WERI-Rb-1 (cell line): ENCODE measurements at regions not wholly inside any gene's neighbourhood (a gene's known extent, or its start where the extent isn't known, plus 50 kb on each side); places are given as distances from the start of the nearest gene placed in this dataset.

ENCODE experiments used
- DNase-seq: peaks from one replicate; pipeline ENCODE4 v3.0.0-alpha.2; 2020
- H3K27ac ChIP-seq: fragments of 250-450 bp; sonication (Bioruptor Pico); 2 replicates; pipeline ENCODE4 v1.5.1; 2020; ENCODE audit warnings: mild to moderate bottlenecking, moderate library complexity
- H3K27me3 ChIP-seq: fragments of 250-450 bp; sonication (Bioruptor Pico); 2 replicates; pipeline ENCODE4 v1.5.1; 2021; ENCODE audit warnings: mild to moderate bottlenecking, low read depth, moderate library complexity; ENCODE audit not compliant: insufficient read depth, severe bottlenecking
- H3K36me3 ChIP-seq: fragments of 250-450 bp; sonication (Bioruptor Pico); 2 replicates; pipeline ENCODE4 v1.5.1; 2020; ENCODE audit warnings: mild to moderate bottlenecking, moderate library complexity
- H3K4me3 ChIP-seq: 2 replicates; pipeline ENCODE4 v1.5.1; 2011; ENCODE audit warnings: low read depth, mild to moderate bottlenecking, control low read depth, low read length
- H3K9me3 ChIP-seq: fragments of 250-450 bp; sonication (Bioruptor Pico); 2 replicates; pipeline ENCODE4 v1.5.1; 2021; ENCODE audit warnings: mild to moderate bottlenecking, moderate library complexity; ENCODE audit not compliant: severe bottlenecking
- TF ChIP-seq, protein P1 (sequence below): IDR thresholded peaks from 2 replicates; pipeline ENCODE4 v1.5.1; 2011; ENCODE audit warnings: low read depth, mild to moderate bottlenecking, control low read depth, inconsistent platforms, low read length

DNA sequence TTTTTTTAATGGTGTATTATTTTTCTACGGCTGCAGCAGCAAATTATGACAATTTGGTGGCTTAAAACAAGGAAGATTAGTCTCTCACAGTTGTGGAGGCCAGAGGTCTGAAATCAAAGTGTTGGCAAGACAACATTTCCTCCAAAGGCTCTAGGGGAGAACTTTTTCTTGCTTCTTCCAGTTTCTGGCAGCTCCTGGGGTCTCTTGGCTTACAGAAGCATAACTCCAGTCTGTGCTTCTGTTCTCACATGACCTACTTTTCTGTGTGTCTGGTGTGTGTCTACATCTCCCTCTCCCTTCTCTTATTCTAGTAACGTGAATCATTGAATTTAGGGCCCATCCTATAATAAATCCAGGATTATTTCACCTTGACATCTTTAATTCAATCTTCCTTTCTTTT is 551.9 kb upstream of the LUZP2 start:
- H3K27me3 ChIP-seq: no peaks in the 10 kb centered on the region
- no peak overlapping the region for H3K4me3 ChIP-seq
- DNase-seq: no peak
- no peak overlapping the region for H3K27ac ChIP-seq
- no peaks in the 10 kb centered on the region for H3K36me3 ChIP-seq
- TF ChIP-seq, protein P1, sequence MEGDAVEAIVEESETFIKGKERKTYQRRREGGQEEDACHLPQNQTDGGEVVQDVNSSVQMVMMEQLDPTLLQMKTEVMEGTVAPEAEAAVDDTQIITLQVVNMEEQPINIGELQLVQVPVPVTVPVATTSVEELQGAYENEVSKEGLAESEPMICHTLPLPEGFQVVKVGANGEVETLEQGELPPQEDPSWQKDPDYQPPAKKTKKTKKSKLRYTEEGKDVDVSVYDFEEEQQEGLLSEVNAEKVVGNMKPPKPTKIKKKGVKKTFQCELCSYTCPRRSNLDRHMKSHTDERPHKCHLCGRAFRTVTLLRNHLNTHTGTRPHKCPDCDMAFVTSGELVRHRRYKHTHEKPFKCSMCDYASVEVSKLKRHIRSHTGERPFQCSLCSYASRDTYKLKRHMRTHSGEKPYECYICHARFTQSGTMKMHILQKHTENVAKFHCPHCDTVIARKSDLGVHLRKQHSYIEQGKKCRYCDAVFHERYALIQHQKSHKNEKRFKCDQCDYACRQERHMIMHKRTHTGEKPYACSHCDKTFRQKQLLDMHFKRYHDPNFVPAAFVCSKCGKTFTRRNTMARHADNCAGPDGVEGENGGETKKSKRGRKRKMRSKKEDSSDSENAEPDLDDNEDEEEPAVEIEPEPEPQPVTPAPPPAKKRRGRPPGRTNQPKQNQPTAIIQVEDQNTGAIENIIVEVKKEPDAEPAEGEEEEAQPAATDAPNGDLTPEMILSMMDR: no peak
- no peaks in the 10 kb centered on the region for H3K9me3 ChIP-seq

DNA sequence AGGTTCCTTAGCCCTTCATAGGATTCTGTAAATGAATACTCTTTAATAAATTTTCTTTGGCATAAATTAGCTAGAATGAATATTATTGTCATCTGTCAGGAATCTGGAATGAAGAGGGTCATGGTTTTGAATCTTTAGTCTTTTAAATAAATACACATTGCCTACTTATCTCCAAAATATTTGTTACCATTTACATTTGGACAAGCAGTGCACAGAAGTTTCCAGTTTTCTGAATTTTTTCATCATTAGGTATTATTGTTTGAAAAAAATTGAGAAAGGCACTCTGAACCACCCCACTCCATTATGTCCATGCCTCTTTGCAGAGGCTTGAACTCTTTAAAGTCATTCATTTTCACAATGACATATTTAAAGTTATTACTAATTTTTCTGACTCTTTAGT is 549.0 kb upstream of the LUZP2 start:
- Histone ChIP-seq H3K27me3 (no peaks in the 10 kb centered on the region), H3K27ac (no peak overlapping the region), H3K9me3 (no peaks in the 10 kb centered on the region), H3K36me3 (no peaks in the 10 kb centered on the region), H3K4me3 (no peak overlapping the region)
- no peak for DNase-seq
- TF ChIP-seq, protein P1: no peak

- Histone ChIP-seq H3K9me3 (no peaks in the 10 kb centered on the region), H3K27ac (no peak overlapping the region), H3K36me3 (no peaks in the 10 kb centered on the region), H3K27me3 (no peaks in the 10 kb centered on the region), H3K4me3 (no peak overlapping the region)
- DNase-seq: no peak
- TF ChIP-seq, protein P1: no peak
These were observed 548.0 kb upstream of the LUZP2 start for GRCh38 chr11:23948851-23949250.

DNA sequence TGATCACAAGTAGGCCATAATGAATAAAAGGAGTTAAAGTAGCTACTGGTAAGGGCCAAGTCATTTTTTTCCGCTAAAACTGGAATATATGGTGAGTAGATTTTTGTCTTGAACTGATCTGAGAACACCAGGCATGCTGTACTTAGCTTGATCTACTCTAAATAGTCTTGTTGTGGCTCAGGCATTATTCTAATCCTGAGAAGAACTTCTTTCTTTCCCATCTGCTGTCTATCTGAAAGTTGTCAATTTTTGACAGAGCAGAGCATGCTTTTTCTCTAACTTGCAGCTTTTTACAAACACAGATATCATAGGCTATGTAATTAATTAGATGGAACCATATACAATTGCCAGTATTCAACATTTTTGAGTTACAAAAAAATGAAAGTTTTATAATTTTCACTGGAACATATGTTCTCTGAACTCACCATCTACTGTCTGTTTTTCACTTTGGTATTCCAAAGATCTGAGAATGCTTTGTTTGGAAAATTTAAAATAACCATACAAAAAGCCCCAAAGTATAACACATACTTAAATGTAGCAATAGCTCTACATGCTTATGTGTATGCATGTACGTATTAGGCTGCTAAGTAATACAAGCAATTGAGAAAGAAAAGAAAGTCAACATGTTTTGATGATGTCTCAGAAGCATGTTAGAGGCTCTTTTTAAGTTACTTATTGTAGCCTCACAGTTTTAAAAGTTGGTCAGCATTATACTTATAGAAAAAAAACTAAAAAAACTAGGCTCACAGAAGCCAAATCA is 542.7 kb upstream of the LUZP2 start:
- TF ChIP-seq, protein P1: no peak
- no peak for DNase-seq
- H3K9me3 ChIP-seq: no peaks in the 10 kb centered on the region
- H3K36me3 ChIP-seq: no peaks in the 10 kb centered on the region
- H3K27ac ChIP-seq: no peak overlapping the region
- H3K27me3 ChIP-seq: peaks cover 5% of the 10 kb centered on the region
- H3K4me3 ChIP-seq: no peak overlapping the region

GRCh38 chr11:23954730-23955129 is 542.1 kb upstream of the LUZP2 start:
- Histone ChIP-seq H3K9me3 (no peaks in the 10 kb centered on the region), H3K4me3 (no peak overlapping the region), H3K27ac (no peak overlapping the region), H3K27me3 (peaks cover 5% of the 10 kb centered on the region), H3K36me3 (no peaks in the 10 kb centered on the region)
- no peak for DNase-seq
- TF ChIP-seq, protein P1: no peak

- H3K27ac ChIP-seq: no peak overlapping the region
- peaks cover 5% of the 10 kb centered on the region for H3K27me3 ChIP-seq
- H3K9me3 ChIP-seq: no peaks in the 10 kb centered on the region
- H3K4me3 ChIP-seq: no peak overlapping the region
- no peak for DNase-seq
- H3K36me3 ChIP-seq: no peaks in the 10 kb centered on the region
- TF ChIP-seq, protein P1: no peak
These were observed 540.3 kb upstream of the LUZP2 start for GRCh38 chr11:23956586-23956985.
